Neural cell (in vitro differentiated cells): ENCODE measurements at regions not wholly inside any gene's neighbourhood (a gene's known extent, or its start where the extent isn't known, plus 50 kb on each side); places are given as distances from the start of the nearest gene placed in this dataset.

Experiments used
- H2AFZ ChIP-seq: fragments of 200-600, 300-800 bp; sonication (generic), shearing (Covaris generic); 2 replicates; pipeline ENCODE4 v1.6.0; 2014; ENCODE audit warnings: low read depth, mild to moderate bottlenecking, antibody characterized with exemption, low read length, moderate library complexity
- H3F3A ChIP-seq: fragments of 200-600 bp; shearing (Covaris generic); 2 replicates; pipeline ENCODE4 v1.6.1; 2016; ENCODE audit warnings: mild to moderate bottlenecking, moderate library complexity, mixed read lengths, antibody characterized with exemption, low read length; ENCODE audit not compliant: insufficient read depth, poor library complexity, severe bottlenecking
- H3K27ac ChIP-seq: fragments of 200-600, 300-800 bp; sonication (generic), shearing (Covaris generic); 2 replicates; pipeline ENCODE4 v1.5.1; 2014; ENCODE audit warnings: mild to moderate bottlenecking, low read length, moderate library complexity
- H3K27me3 ChIP-seq: fragments of 300-800, 200-600 bp; sonication (generic), shearing (Covaris generic); 2 replicates; pipeline ENCODE4 v1.6.0; 2014; ENCODE audit warnings: mild to moderate bottlenecking, low read depth, low read length, moderate library complexity; ENCODE audit not compliant: insufficient read depth
- H3K36me3 ChIP-seq: fragments of 300-800, 200-600 bp; sonication (generic), shearing (Covaris generic); 2 replicates; pipeline ENCODE4 v1.5.1; 2014; ENCODE audit warnings: mild to moderate bottlenecking, antibody characterized with exemption, low read length, moderate library complexity; ENCODE audit not compliant: insufficient read depth
- H3K4me2 ChIP-seq: fragments of 300-800, 200-600 bp; sonication (generic), shearing (Covaris generic); 2 replicates; pipeline ENCODE4 v1.6.0; 2014; ENCODE audit warnings: mild to moderate bottlenecking, low read length
- H3K4me3 ChIP-seq: fragments of 300-800, 200-600 bp; sonication (generic), shearing (Covaris generic); 2 replicates; pipeline ENCODE4 v1.5.1; 2014; ENCODE audit warnings: mild to moderate bottlenecking, low read length, moderate library complexity
- H3K79me2 ChIP-seq: fragments of 200-600 bp; shearing (Covaris generic); replicated peaks from 2 replicates; pipeline ENCODE4 v1.6.0; 2014; ENCODE audit warnings: mild to moderate bottlenecking, low read length, moderate library complexity; ENCODE audit not compliant: insufficient read depth
- H3K9ac ChIP-seq: fragments of 300-800, 200-600 bp; sonication (generic), shearing (Covaris generic); 2 replicates; pipeline ENCODE4 v1.6.1; 2016; ENCODE audit warnings: mild to moderate bottlenecking, low read length, mixed read lengths
- H3K9me2 ChIP-seq: fragments of 200-600 bp; shearing (Covaris generic); 2 replicates; pipeline ENCODE4 v1.6.1; 2016; ENCODE audit warnings: mild to moderate bottlenecking, low read length, mixed read lengths; ENCODE audit not compliant: insufficient read depth
- H3K9me3 ChIP-seq: fragments of 200-600, 300-800 bp; sonication (generic), shearing (Covaris generic); 2 replicates; pipeline ENCODE4 v1.6.1; 2016; ENCODE audit warnings: mild to moderate bottlenecking, mixed run types, low read length, moderate library complexity, mixed read lengths
- H4K20me1 ChIP-seq: fragments of 200-600 bp; shearing (Covaris generic); 2 replicates; pipeline ENCODE4 v1.6.1; 2016; ENCODE audit warnings: mild to moderate bottlenecking, mixed run types; ENCODE audit not compliant: insufficient read depth
- EP300 ChIP-seq: fragments of 450-650 bp; conservative IDR thresholded peaks from 2 replicates; pipeline ENCODE4 v1.6.1; 2014; ENCODE audit warnings: antibody characterized with exemption, mild to moderate bottlenecking, moderate library complexity; ENCODE audit not compliant: poor library complexity, severe bottlenecking
- EZH2 ChIP-seq: fragments of 200-600, 300-800 bp; shearing (Covaris generic), sonication (generic); IDR thresholded peaks from 2 replicates; pipeline ENCODE4 v1.6.1; 2014; ENCODE audit warnings: antibody characterized with exemption, low read length, borderline replicate concordance, mild to moderate bottlenecking; ENCODE audit not compliant: insufficient read depth, poor library complexity, severe bottlenecking
- MXI1 ChIP-seq: fragments of 450-650 bp; conservative IDR thresholded peaks from 2 replicates; pipeline ENCODE4 v1.6.1; 2014; ENCODE audit warnings: antibody characterized with exemption, mild to moderate bottlenecking; ENCODE audit not compliant: poor library complexity, severe bottlenecking
- POLR2AphosphoS5 ChIP-seq: IDR thresholded peaks from 2 replicates; pipeline ENCODE4 v1.6.1; 2012
- RAD21 ChIP-seq: fragments of 450-650 bp; conservative IDR thresholded peaks from 2 replicates; pipeline ENCODE4 v1.6.1; 2014; ENCODE audit warnings: antibody characterized with exemption, mild to moderate bottlenecking, moderate library complexity
- SMC3 ChIP-seq: fragments of 450-650 bp; conservative IDR thresholded peaks from 2 replicates; pipeline ENCODE4 v1.6.1; 2014; ENCODE audit warnings: antibody characterized with exemption, mild to moderate bottlenecking, moderate library complexity; ENCODE audit not compliant: poor library complexity
- TAF1 ChIP-seq: IDR thresholded peaks from 2 replicates; pipeline ENCODE4 v1.6.1; 2012; ENCODE audit warnings: low read depth
- TF ChIP-seq, protein P1 (sequence below): fragments of 450-650 bp; IDR thresholded peaks from 2 replicates; pipeline ENCODE4 v1.5.1; 2014; ENCODE audit warnings: antibody characterized with exemption, mild to moderate bottlenecking, moderate library complexity; ENCODE audit not compliant: poor library complexity, severe bottlenecking
- TF ChIP-seq, protein P2 (sequence below): IDR thresholded peaks from 2 replicates; pipeline ENCODE4 v1.6.1; 2012; ENCODE audit warnings: borderline replicate concordance

DNA sequence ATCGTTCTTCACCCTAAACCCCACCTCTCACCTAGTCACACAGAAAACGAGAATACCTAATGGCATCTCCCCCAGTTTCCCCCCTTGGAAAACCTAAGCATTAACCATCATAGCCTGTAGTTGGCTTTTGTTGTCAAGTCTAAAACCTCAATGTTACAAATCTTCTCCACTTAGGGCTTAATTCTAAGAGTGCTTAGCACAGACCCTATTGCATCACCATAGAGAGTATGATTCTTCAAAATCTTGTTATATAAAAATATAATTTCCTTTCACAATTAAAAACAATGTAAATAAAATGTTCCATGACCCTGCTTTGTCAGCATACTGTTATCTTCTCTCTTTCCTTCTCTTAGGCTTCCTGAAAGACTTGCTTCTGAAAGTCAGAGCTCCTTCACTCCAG lies 263.2 kb upstream of the RGS18 start:
- H3K27me3 ChIP-seq, result no peaks in the 10 kb centered on the region
- H2AFZ ChIP-seq, result no peak overlapping the region
- no peak overlapping the region for H3K4me2 ChIP-seq
- H3K36me3 ChIP-seq, result no peaks in the 10 kb centered on the region
- no peak for TF ChIP-seq SMC3
- TF ChIP-seq TAF1, result no peak
- TF ChIP-seq MXI1, result no peak
- TF ChIP-seq EP300, result no peak
- TF ChIP-seq, protein P1, sequence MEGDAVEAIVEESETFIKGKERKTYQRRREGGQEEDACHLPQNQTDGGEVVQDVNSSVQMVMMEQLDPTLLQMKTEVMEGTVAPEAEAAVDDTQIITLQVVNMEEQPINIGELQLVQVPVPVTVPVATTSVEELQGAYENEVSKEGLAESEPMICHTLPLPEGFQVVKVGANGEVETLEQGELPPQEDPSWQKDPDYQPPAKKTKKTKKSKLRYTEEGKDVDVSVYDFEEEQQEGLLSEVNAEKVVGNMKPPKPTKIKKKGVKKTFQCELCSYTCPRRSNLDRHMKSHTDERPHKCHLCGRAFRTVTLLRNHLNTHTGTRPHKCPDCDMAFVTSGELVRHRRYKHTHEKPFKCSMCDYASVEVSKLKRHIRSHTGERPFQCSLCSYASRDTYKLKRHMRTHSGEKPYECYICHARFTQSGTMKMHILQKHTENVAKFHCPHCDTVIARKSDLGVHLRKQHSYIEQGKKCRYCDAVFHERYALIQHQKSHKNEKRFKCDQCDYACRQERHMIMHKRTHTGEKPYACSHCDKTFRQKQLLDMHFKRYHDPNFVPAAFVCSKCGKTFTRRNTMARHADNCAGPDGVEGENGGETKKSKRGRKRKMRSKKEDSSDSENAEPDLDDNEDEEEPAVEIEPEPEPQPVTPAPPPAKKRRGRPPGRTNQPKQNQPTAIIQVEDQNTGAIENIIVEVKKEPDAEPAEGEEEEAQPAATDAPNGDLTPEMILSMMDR, result no peak
- TF ChIP-seq, protein P2, sequence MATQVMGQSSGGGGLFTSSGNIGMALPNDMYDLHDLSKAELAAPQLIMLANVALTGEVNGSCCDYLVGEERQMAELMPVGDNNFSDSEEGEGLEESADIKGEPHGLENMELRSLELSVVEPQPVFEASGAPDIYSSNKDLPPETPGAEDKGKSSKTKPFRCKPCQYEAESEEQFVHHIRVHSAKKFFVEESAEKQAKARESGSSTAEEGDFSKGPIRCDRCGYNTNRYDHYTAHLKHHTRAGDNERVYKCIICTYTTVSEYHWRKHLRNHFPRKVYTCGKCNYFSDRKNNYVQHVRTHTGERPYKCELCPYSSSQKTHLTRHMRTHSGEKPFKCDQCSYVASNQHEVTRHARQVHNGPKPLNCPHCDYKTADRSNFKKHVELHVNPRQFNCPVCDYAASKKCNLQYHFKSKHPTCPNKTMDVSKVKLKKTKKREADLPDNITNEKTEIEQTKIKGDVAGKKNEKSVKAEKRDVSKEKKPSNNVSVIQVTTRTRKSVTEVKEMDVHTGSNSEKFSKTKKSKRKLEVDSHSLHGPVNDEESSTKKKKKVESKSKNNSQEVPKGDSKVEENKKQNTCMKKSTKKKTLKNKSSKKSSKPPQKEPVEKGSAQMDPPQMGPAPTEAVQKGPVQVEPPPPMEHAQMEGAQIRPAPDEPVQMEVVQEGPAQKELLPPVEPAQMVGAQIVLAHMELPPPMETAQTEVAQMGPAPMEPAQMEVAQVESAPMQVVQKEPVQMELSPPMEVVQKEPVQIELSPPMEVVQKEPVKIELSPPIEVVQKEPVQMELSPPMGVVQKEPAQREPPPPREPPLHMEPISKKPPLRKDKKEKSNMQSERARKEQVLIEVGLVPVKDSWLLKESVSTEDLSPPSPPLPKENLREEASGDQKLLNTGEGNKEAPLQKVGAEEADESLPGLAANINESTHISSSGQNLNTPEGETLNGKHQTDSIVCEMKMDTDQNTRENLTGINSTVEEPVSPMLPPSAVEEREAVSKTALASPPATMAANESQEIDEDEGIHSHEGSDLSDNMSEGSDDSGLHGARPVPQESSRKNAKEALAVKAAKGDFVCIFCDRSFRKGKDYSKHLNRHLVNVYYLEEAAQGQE, result no peak
- TF ChIP-seq POLR2AphosphoS5, result no peak
- TF ChIP-seq RAD21, result no peak
- TF ChIP-seq EZH2, result no peak
- H3K9ac ChIP-seq, result no peak overlapping the region
- no peaks in the 10 kb centered on the region for H3K79me2 ChIP-seq
- H3K9me3 ChIP-seq, result no peaks in the 10 kb centered on the region
- no peak overlapping the region for H3K4me3 ChIP-seq
- H3K9me2 ChIP-seq, result no peaks in the 10 kb centered on the region
- H4K20me1 ChIP-seq, result no peaks in the 10 kb centered on the region
- no peak overlapping the region for H3K27ac ChIP-seq
- H3F3A ChIP-seq, result no peaks in the 10 kb centered on the region

GRCh38 chr1:191895462-191896058 lies 262.7 kb upstream of the RGS18 start:
- H2AFZ ChIP-seq, result no peak overlapping the region
- no peak overlapping the region for H3K4me2 ChIP-seq
- no peaks in the 10 kb centered on the region for H3K27me3 ChIP-seq
- no peak overlapping the region for H3K27ac ChIP-seq
- no peak overlapping the region for H3K9ac ChIP-seq
- H4K20me1 ChIP-seq, result no peaks in the 10 kb centered on the region
- TF ChIP-seq TAF1, result no peak
- TF ChIP-seq EP300, result no peak
- TF ChIP-seq, protein P1, result no peak
- TF ChIP-seq, protein P2, result no peak
- no peak for TF ChIP-seq EZH2
- TF ChIP-seq POLR2AphosphoS5, result no peak
- TF ChIP-seq MXI1, result no peak
- no peak for TF ChIP-seq RAD21
- TF ChIP-seq SMC3, result no peak
- no peaks in the 10 kb centered on the region for H3K9me3 ChIP-seq
- H3K36me3 ChIP-seq, result no peaks in the 10 kb centered on the region
- no peaks in the 10 kb centered on the region for H3F3A ChIP-seq
- no peaks in the 10 kb centered on the region for H3K9me2 ChIP-seq
- no peaks in the 10 kb centered on the region for H3K79me2 ChIP-seq
- H3K4me3 ChIP-seq, result no peak overlapping the region
